HG02642 (cell line): ENCODE measurements at regions not wholly inside any gene's neighbourhood (a gene's known extent, or its start where the extent isn't known, plus 50 kb on each side); places are given as distances from the start of the nearest gene placed in this dataset.

Experiments
- ATAC-seq: cut with Tn5 transposase; IDR thresholded peaks from one replicate; pipeline ENCODE4 v1.9.1; 2021; ENCODE audit warnings: mild to moderate bottlenecking; ENCODE audit not compliant: unreplicated experiment, poor library complexity

GRCh38 chr4:53921856-53922255, 142.5 kb downstream of the CHIC2 start:
- ATAC-seq: no peak

DNA sequence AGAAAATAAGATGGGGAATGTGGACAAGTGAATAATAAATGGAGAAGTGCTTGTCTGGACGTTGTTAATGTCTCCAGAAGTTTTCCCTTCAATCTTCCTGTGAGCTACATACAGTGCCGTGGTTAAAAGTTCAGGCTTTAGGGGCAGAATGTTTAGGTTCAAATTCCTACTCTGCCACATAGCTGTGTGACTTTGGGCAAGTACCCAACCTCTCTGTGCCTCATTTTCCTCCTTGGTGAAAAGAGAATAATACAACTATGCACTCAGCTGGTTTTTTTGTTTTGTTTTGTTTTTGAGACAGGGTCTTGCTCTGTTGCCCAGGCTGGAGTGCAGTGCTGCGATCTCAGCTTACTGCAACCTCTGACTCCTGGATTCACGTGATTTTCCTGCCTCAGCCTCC, 143.5 kb downstream of the CHIC2 start:
- ATAC-seq: no peak

DNA sequence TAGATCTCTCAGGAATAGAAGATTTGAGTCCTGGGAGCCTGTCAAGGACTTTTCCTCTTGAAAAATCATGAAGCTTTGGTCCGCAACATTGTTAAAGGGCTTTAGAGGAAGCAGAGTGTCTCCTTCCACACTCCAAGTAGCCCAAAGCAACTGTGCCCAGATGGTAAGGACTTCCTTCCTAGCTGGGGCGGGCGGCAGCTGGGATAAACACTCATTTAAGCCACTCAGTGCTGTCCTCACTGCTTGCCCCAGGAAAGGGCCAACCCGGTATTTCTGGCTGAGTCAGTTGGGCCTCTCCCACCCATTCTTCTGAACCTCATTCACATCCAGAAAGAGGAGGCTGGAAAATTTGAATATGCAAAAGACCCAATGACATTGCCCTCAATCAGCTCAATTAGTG, 144.3 kb downstream of the CHIC2 start:
- ATAC-seq: no peak

DNA sequence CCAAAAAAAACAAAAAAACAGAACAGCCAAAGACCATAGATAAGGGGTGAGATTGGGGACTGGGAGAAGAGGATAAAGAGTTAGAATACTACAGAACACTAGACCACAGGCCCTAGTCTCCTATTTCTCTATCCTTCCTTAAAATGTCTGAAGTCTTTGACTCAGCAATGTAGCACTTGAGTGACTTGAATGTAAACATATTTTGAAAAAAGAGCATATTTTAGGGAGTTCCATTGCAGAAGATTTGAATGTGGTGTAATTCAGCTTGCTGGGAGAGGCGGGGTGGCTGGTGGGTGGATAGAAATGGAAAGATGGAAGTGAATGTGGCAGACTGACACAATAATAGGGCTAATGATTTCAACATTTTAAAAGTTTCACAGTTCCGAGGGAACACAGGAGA, 144.9 kb downstream of the CHIC2 start:
- ATAC-seq: no peak

GRCh38 chr4:53917729-53918128, 146.7 kb downstream of the CHIC2 start:
- ATAC-seq: no peak

DNA sequence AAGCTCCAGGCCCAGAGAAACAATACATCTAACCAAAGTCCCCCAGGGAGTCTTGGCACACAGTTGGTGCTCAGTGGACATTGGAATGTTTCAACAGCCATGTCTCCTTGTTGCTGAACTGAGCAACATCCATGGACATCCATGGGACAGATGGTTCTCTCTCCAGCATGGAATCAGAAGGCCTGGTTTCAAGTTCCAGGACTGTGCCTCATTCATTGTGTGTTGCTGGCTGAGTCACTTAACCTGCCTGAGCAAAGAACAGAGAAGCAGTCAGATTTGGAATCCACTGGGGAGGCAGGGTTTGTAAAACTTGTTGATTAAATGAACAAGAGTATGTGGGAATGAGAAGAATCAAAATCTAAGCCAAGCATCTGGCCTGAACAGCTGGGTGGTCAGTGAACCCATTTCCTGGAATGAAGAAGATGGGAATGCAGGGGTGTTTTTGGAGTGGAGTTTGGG, 147.9 kb downstream of the CHIC2 start:
- ATAC-seq: no peak

- ATAC-seq: no peak
Measured at GRCh38 chr4:53914313-53915016, 149.9 kb downstream of the CHIC2 start.

- no peak for ATAC-seq
Measured at GRCh38 chr4:53913771-53914170, 150.6 kb downstream of the CHIC2 start.

DNA sequence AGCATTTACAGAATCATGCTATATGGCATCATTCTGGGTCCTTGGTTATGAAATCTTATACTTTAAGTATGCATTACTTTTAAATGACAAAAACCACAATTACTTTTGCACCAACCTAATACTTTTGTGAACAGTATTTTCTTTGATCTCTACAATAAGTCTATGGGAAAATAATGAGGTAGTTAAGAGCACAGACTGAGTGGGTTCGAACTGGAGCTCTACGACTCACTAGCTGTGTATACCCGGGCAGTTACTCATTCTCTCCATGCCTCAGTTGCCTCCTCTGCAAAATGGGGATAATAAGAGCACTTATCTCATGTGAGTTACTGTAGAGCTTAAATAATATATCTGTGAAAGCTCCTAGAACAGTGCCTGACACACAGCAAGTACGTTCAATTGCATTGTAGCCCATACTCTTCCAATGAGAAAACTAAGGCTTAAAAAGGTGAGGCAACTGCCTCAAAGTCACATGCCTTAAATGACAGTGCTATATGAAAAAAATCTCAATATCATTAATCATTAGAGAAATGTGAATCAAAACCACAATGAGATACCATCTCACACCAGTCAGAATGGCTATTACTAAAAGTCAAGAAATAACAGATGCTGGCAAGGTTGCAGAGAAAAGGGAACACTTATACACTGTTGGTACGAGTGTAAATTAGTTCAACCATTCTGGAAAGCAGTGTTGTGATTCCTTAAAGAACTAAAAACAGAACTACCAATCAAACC, 151.5 kb downstream of the CHIC2 start:
- no peak for ATAC-seq

GRCh38 chr4:53908661-53909078, 155.7 kb downstream of the CHIC2 start:
- ATAC-seq: no peak

- no peak for ATAC-seq
Measured at GRCh38 chr4:53907772-53908171, 156.6 kb downstream of the CHIC2 start.

DNA sequence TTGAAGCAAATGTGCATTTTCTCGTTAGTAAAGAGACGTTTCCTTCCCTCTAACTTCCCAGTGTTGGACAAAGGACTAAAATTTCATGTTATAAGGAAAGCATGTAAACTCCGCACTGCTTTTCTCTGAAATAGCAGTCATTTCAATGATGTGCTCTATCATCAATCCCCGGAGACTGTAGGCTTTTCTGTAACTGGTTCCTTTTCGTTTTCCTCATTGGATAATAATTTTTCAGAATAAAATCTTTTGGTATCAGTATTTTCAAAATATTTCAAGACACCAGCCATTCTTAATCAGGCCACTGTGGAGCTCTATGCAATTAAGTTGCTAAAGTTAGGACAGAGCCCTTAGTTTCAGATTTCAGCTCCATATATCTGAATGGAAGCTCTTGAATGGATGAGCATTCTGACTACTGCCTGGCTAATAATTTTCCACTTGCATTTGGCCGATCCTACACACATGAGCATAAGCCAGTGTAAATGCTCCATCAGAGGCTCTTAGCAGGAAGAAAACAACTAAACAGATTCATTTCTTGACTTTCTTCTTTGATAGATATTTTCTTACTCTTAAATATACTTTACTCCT, 157.7 kb downstream of the CHIC2 start:
- ATAC-seq: no peak

- ATAC-seq: peak; percentile 71
Measured at GRCh38 chr4:53905941-53906377, 158.4 kb downstream of the CHIC2 start.

- ATAC-seq: no peak
Measured at GRCh38 chr4:53905276-53905940, 159.0 kb downstream of the CHIC2 start.

GRCh38 chr4:53902786-53903185, 161.6 kb downstream of the CHIC2 start:
- ATAC-seq: no peak

- ATAC-seq: no peak
Measured at GRCh38 chr4:53900271-53900649, 164.1 kb downstream of the CHIC2 start.

GRCh38 chr4:53899586-53900270, 164.7 kb downstream of the CHIC2 start:
- no peak for ATAC-seq

DNA sequence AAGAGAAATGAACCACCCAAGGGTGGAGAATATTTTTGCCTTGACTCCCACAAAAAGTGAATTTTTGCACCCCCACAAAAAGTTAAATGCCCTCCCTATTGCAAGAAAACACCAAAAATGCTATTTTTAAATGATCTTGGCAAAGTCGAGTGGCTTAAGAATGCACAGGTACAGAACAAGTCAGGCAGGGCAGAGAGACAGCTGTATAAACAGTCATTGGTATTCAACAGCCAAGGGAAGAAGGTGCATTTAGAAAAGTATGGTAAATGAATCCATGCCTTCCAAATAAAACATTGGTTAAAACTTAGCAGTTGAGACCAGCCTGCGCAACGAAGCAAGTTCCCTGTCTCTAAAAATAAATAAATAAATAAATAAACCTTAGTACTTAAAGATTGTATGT, 169.3 kb downstream of the CHIC2 start:
- ATAC-seq: no peak

GRCh38 chr4:53890461-53890860, 173.9 kb downstream of the CHIC2 start:
- ATAC-seq: no peak

DNA sequence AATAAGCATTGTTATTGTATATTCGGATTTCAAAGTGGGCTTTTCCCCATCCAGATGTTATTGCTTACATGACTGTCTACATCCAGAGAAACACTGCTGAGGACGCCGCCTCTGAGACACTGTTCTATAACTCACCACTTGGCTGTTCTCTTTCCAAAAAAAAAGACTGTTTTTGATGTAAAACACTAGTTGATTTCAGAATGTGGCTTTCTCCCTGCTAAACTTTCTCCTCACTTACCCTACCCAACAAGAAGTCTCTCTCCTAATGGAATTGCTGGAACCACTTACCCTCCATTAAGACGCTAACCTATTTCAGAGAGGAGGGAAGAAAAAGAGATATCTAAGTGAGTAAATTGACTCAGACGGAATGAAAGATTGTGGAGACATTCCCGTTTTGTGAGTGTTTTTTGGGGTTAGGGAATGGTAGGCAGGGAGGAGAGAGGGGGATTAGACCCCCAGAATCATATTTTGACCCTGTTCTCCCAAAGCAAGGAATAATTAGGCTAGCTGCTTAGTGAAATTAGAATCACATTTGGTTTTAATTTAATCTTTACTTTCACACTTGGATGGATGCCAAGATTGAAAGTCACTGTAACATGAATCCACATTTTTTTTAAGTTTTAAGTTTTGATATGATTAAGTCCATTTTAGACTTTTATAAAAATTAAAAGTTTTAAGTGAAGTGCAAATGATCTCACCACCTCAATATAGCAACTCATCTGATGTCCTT, 174.9 kb downstream of the CHIC2 start:
- no peak for ATAC-seq
